Neural progenitor cell (in vitro differentiated cells): ENCODE measurements at regions not wholly inside any gene's neighbourhood (a gene's known extent, or its start where the extent isn't known, plus 50 kb on each side); places are given as distances from the start of the nearest gene placed in this dataset.

Source experiments
- DNase-seq: peaks from one replicate; pipeline ENCODE4 v3.0.0-alpha.2; 2016; ENCODE audit warnings: low spot score
- H2AFZ ChIP-seq: fragments of 200-600 bp; sonication (generic); replicated peaks from 2 replicates; pipeline ENCODE4 v1.6.1; 2016; ENCODE audit warnings: antibody characterized with exemption
- H3F3A ChIP-seq: fragments of 200-600 bp; sonication (generic); 2 replicates; pipeline ENCODE4 v1.6.1; 2016; ENCODE audit warnings: antibody characterized with exemption, low read depth
- H3K27ac ChIP-seq: fragments of 200-600 bp; sonication (generic); 2 replicates; pipeline ENCODE4 v1.5.1; 2016; ENCODE audit warnings: mild to moderate bottlenecking
- H3K27me3 ChIP-seq: fragments of 200-600 bp; sonication (generic); 2 replicates; pipeline ENCODE4 v1.6.1; 2016; ENCODE audit warnings: mild to moderate bottlenecking, moderate library complexity
- H3K36me3 ChIP-seq: fragments of 200-600 bp; sonication (generic); 2 replicates; pipeline ENCODE4 v1.5.1; 2016
- H3K4me1 ChIP-seq: fragments of 200-600 bp; sonication (generic); 2 replicates; pipeline ENCODE4 v1.6.1; 2016; ENCODE audit warnings: mixed run types
- H3K4me2 ChIP-seq: fragments of 200-600 bp; sonication (generic); 2 replicates; pipeline ENCODE4 v1.6.1; 2016
- H3K4me3 ChIP-seq: fragments of 200-600 bp; sonication (generic); 2 replicates; pipeline ENCODE4 v1.5.1; 2016
- H3K79me2 ChIP-seq: fragments of 200-600 bp; sonication (generic); 2 replicates; pipeline ENCODE4 v1.6.1; 2016; ENCODE audit warnings: low read depth
- H3K9ac ChIP-seq: fragments of 200-600 bp; sonication (generic); 2 replicates; pipeline ENCODE4 v1.6.1; 2016
- H3K9me3 ChIP-seq: fragments of 200-600 bp; sonication (generic); 2 replicates; pipeline ENCODE4 v1.5.1; 2016; ENCODE audit warnings: low read depth
- H4K20me1 ChIP-seq: fragments of 200-600 bp; sonication (generic); 2 replicates; pipeline ENCODE4 v1.6.1; 2016; ENCODE audit warnings: low read depth
- H3K27ac Mint-ChIP-seq: 3 replicates; pipeline ENCODE4 v1.8.0; 2021; ENCODE audit warnings: mixed read lengths
- H3K27me3 Mint-ChIP-seq: 2 replicates; pipeline ENCODE4 v1.8.0; 2022; ENCODE audit warnings: low read depth, mild to moderate bottlenecking, inconsistent platforms, moderate library complexity, mixed read lengths; ENCODE audit not compliant: insufficient read depth
- H3K36me3 Mint-ChIP-seq: 3 replicates; pipeline ENCODE4 v1.8.0; 2021; ENCODE audit warnings: mixed read lengths
- H3K4me1 Mint-ChIP-seq: 3 replicates; pipeline ENCODE4 v1.8.0; 2021; ENCODE audit warnings: mixed read lengths
- H3K4me3 Mint-ChIP-seq: 3 replicates; pipeline ENCODE4 v1.8.0; 2021; ENCODE audit warnings: mild to moderate bottlenecking, moderate library complexity, mixed read lengths
- H3K9me3 Mint-ChIP-seq: 3 replicates; pipeline ENCODE4 v1.8.0; 2020; ENCODE audit warnings: mixed read lengths
- CTCF ChIP-seq: fragments of 200-600 bp; sonication (generic); IDR thresholded peaks from 2 replicates; pipeline ENCODE4 v1.5.1; 2017; ENCODE audit warnings: antibody characterized with exemption, mild to moderate bottlenecking
- EZH2 ChIP-seq: fragments of 200-600 bp; sonication (generic); IDR thresholded peaks from 2 replicates; pipeline ENCODE4 v1.6.1; 2017; ENCODE audit warnings: antibody characterized with exemption, mild to moderate bottlenecking, moderate library complexity
- EZH2phosphoT487 ChIP-seq: fragments of 200-600 bp; sonication (generic); IDR thresholded peaks from 2 replicates; pipeline ENCODE4 v1.6.1; 2017; ENCODE audit warnings: antibody characterized with exemption

- no peaks in the 10 kb centered on the region for H3K4me1 ChIP-seq
- no peak overlapping the region for H2AFZ ChIP-seq
- H3K4me2 ChIP-seq, result no peak overlapping the region
- H3K27me3 ChIP-seq, result no peaks in the 10 kb centered on the region
- no peak overlapping the region for H3K9ac ChIP-seq
- no peaks in the 10 kb centered on the region for H3F3A ChIP-seq
- H4K20me1 ChIP-seq, result no peaks in the 10 kb centered on the region
- Mint-ChIP-seq H3K9me3 (no peaks in the 10 kb centered on the region), H3K27me3 (no peaks in the 10 kb centered on the region), H3K36me3 (no peaks in the 10 kb centered on the region), H3K27ac (no peak overlapping the region), H3K4me3 (no peak overlapping the region), H3K4me1 (peaks cover 7% of the 10 kb centered on the region)
- H3K27ac ChIP-seq, result no peak overlapping the region
- no peak for DNase-seq
- no peaks in the 10 kb centered on the region for H3K36me3 ChIP-seq
- H3K79me2 ChIP-seq, result no peaks in the 10 kb centered on the region
- no peak for TF ChIP-seq EZH2
- no peak for TF ChIP-seq CTCF
- no peak for TF ChIP-seq EZH2phosphoT487
- H3K9me3 ChIP-seq, result no peaks in the 10 kb centered on the region
- no peak overlapping the region for H3K4me3 ChIP-seq
Measured at GRCh38 chr20:39568109-39568508, 606.0 kb downstream of the DHX35 start.

- H3K27me3 ChIP-seq, result no peaks in the 10 kb centered on the region
- H3K27ac Mint-ChIP-seq, result no peak overlapping the region
- no peaks in the 10 kb centered on the region for H3F3A ChIP-seq
- H3K9me3 ChIP-seq, result no peaks in the 10 kb centered on the region
- H3K9ac ChIP-seq, result no peak overlapping the region
- H3K4me2 ChIP-seq, result no peak overlapping the region
- peaks cover 3% of the 10 kb centered on the region for H3K4me1 ChIP-seq
- H3K9me3 Mint-ChIP-seq, result no peaks in the 10 kb centered on the region
- H3K27ac ChIP-seq, result no peak overlapping the region
- TF ChIP-seq EZH2phosphoT487 (no peak), CTCF (no peak), EZH2 (no peak)
- no peak overlapping the region for H3K4me3 ChIP-seq
- H2AFZ ChIP-seq, result no peak overlapping the region
- no peaks in the 10 kb centered on the region for H3K36me3 ChIP-seq
- DNase-seq, result no peak
- H3K79me2 ChIP-seq, result no peaks in the 10 kb centered on the region
- no peaks in the 10 kb centered on the region for H3K36me3 Mint-ChIP-seq
- H4K20me1 ChIP-seq, result no peaks in the 10 kb centered on the region
- no peaks in the 10 kb centered on the region for H3K27me3 Mint-ChIP-seq
- H3K4me3 Mint-ChIP-seq, result no peak overlapping the region
- no peaks in the 10 kb centered on the region for H3K4me1 Mint-ChIP-seq
Measured at GRCh38 chr20:39563349-39563748, 601.2 kb downstream of the DHX35 start.

- Histone ChIP-seq H3K4me1 (peaks cover 4% of the 10 kb centered on the region), H3K27me3 (no peaks in the 10 kb centered on the region), H3K9ac (no peak overlapping the region), H2AFZ (no peak overlapping the region), H3F3A (no peaks in the 10 kb centered on the region), H3K36me3 (no peaks in the 10 kb centered on the region), H3K9me3 (no peaks in the 10 kb centered on the region), H3K27ac (no peak overlapping the region), H3K79me2 (no peaks in the 10 kb centered on the region), H3K4me3 (no peak overlapping the region), H3K4me2 (no peak overlapping the region), H4K20me1 (no peaks in the 10 kb centered on the region)
- Mint-ChIP-seq H3K27me3 (peaks cover 4% of the 10 kb centered on the region), H3K4me3 (no peak overlapping the region), H3K9me3 (no peaks in the 10 kb centered on the region), H3K36me3 (no peaks in the 10 kb centered on the region), H3K4me1 (peaks cover 8% of the 10 kb centered on the region), H3K27ac (no peak overlapping the region)
- DNase-seq, result no peak
- TF ChIP-seq CTCF (no peak), EZH2phosphoT487 (no peak), EZH2 (no peak)
Measured at GRCh38 chr20:39554341-39554740, 592.2 kb downstream of the DHX35 start.
